OCI-LY3 (cell line): ENCODE measurements at regions not wholly inside any gene's neighbourhood (a gene's known extent, or its start where the extent isn't known, plus 50 kb on each side); places are given as distances from the start of the nearest gene placed in this dataset.

Source experiments
- H2AFZ ChIP-seq: fragments of 200-600, 300-600 bp; shearing (Covaris generic); 2 replicates; pipeline ENCODE4 v1.6.0; 2014; ENCODE audit warnings: antibody characterized with exemption, low read depth, low read length
- H3K27ac ChIP-seq: fragments of 200-600, 300-600 bp; sonication (generic); 2 replicates; pipeline ENCODE4 v1.5.1; 2014; ENCODE audit warnings: mild to moderate bottlenecking, low read length, moderate library complexity, mixed read lengths
- H3K27me3 ChIP-seq: fragments of 200-600, 300-600 bp; sonication (generic); 2 replicates; pipeline ENCODE4 v1.6.1; 2014; ENCODE audit warnings: low read depth, low read length, mixed read lengths
- H3K36me3 ChIP-seq: fragments of 200-600, 300-600 bp; sonication (generic); replicated peaks from 2 replicates; pipeline ENCODE3; 2014; ENCODE audit warnings: low read depth, low read length, mixed read lengths
- H3K4me1 ChIP-seq: fragments of 300-600, 200-600 bp; sonication (generic); 2 replicates; pipeline ENCODE4 v1.6.1; 2014; ENCODE audit warnings: low read length, mixed read lengths
- H3K4me2 ChIP-seq: fragments of 200-600, 300-600 bp; sonication (generic); 2 replicates; pipeline ENCODE4 v1.6.1; 2014; ENCODE audit warnings: low read length, mixed read lengths
- H3K4me3 ChIP-seq: fragments of 300-600, 200-600 bp; sonication (generic); 2 replicates; pipeline ENCODE4 v1.5.1; 2014; ENCODE audit warnings: antibody characterized with exemption, mild to moderate bottlenecking, low read length, moderate library complexity
- H3K79me2 ChIP-seq: fragments of 300-600, 200-600 bp; shearing (Covaris generic); 2 replicates; pipeline ENCODE4 v1.6.1; 2014; ENCODE audit warnings: mild to moderate bottlenecking, low read length, mixed read lengths
- H3K9ac ChIP-seq: fragments of 300-600, 200-600 bp; shearing (Covaris generic); 2 replicates; pipeline ENCODE4 v1.6.0; 2014; ENCODE audit warnings: mild to moderate bottlenecking, low read length, moderate library complexity
- H3K9me3 ChIP-seq: fragments of 200-600, 300-600 bp; shearing (Covaris generic); 2 replicates; pipeline ENCODE4 v1.6.1; 2014; ENCODE audit warnings: low read length, mixed read lengths; ENCODE audit not compliant: insufficient read depth
- H4K20me1 ChIP-seq: fragments of 200-600, 300-600 bp; sonication (generic); 2 replicates; pipeline ENCODE4 v1.6.1; 2016; ENCODE audit warnings: low read length, mixed read lengths; ENCODE audit not compliant: insufficient read depth
- EZH2phosphoT487 ChIP-seq: fragments of 200-600 bp; shearing (Covaris generic); IDR thresholded peaks from 2 replicates; pipeline ENCODE4 v1.6.1; 2018; ENCODE audit warnings: antibody characterized with exemption, mixed run types, low read depth
- TF ChIP-seq, protein P1 (sequence below): fragments of 200-600, 300-600 bp; sonication (generic); IDR thresholded peaks from 2 replicates; pipeline ENCODE4 v1.5.1; 2014; ENCODE audit warnings: antibody characterized with exemption, low read length, low read depth

DNA sequence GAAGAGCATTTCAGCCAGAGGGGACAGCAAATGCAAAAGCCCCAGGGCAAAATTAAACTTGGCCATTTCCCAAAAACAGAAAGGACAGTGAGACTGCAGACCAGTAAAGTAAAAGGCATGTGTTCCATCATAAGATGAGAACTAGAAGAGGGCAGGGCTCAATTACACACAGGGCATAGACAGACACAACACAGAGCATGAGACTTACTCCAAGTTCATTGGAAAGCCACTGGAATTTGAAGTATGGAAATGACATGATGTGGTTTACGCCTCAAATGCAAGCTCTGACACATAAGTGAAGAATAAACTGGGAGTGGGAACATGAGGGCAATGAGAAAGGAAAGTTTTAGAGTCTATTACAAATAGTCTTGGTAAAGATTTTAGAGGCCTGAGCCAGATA, 446.6 kb upstream of the GRIA1 start:
- H3K79me2 ChIP-seq, result no peaks in the 10 kb centered on the region
- TF ChIP-seq, protein P1, sequence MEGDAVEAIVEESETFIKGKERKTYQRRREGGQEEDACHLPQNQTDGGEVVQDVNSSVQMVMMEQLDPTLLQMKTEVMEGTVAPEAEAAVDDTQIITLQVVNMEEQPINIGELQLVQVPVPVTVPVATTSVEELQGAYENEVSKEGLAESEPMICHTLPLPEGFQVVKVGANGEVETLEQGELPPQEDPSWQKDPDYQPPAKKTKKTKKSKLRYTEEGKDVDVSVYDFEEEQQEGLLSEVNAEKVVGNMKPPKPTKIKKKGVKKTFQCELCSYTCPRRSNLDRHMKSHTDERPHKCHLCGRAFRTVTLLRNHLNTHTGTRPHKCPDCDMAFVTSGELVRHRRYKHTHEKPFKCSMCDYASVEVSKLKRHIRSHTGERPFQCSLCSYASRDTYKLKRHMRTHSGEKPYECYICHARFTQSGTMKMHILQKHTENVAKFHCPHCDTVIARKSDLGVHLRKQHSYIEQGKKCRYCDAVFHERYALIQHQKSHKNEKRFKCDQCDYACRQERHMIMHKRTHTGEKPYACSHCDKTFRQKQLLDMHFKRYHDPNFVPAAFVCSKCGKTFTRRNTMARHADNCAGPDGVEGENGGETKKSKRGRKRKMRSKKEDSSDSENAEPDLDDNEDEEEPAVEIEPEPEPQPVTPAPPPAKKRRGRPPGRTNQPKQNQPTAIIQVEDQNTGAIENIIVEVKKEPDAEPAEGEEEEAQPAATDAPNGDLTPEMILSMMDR, result no peak
- TF ChIP-seq EZH2phosphoT487, result no peak
- no peaks in the 10 kb centered on the region for H3K9me3 ChIP-seq
- H3K4me2 ChIP-seq, result no peak overlapping the region
- H2AFZ ChIP-seq, result no peak overlapping the region
- H3K4me1 ChIP-seq, result no peaks in the 10 kb centered on the region
- no peaks in the 10 kb centered on the region for H4K20me1 ChIP-seq
- no peak overlapping the region for H3K4me3 ChIP-seq
- H3K9ac ChIP-seq, result no peak overlapping the region
- H3K27me3 ChIP-seq, result no peaks in the 10 kb centered on the region
- H3K36me3 ChIP-seq, result no peaks in the 10 kb centered on the region
- no peak overlapping the region for H3K27ac ChIP-seq

- Histone ChIP-seq H2AFZ (no peak overlapping the region), H3K9me3 (no peaks in the 10 kb centered on the region), H4K20me1 (no peaks in the 10 kb centered on the region), H3K27ac (no peak overlapping the region), H3K9ac (no peak overlapping the region), H3K4me3 (no peak overlapping the region), H3K36me3 (no peaks in the 10 kb centered on the region), H3K79me2 (no peaks in the 10 kb centered on the region), H3K4me1 (no peaks in the 10 kb centered on the region), H3K27me3 (no peaks in the 10 kb centered on the region), H3K4me2 (no peak overlapping the region)
- TF ChIP-seq, protein P1, result no peak
- TF ChIP-seq EZH2phosphoT487, result no peak
Observed at GRCh38 chr5:153050496-153051179, 439.8 kb upstream of the GRIA1 start.

DNA sequence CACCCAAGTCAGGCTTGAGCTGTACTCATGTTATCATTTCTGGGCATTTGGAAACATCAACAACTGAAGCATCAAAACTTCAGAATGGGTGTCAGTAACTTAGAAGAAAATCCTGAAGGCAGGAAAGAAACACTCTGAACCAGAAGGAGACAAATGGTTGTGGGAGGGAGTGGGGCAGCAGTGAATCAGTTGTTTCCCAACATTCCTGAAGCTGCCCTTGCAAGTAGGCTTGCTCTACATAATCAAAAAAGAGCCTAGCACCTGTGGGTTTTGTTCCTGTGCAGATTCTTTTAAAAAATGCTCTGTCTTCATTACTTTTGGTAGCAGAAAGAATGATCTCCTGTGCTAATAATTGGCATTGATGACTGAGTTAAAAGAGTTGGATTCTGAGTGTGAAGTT, 424.2 kb upstream of the GRIA1 start:
- no peaks in the 10 kb centered on the region for H3K36me3 ChIP-seq
- no peaks in the 10 kb centered on the region for H3K9me3 ChIP-seq
- no peak overlapping the region for H3K4me2 ChIP-seq
- no peak overlapping the region for H3K27ac ChIP-seq
- no peaks in the 10 kb centered on the region for H4K20me1 ChIP-seq
- no peaks in the 10 kb centered on the region for H3K27me3 ChIP-seq
- H3K4me1 ChIP-seq, result no peaks in the 10 kb centered on the region
- H3K4me3 ChIP-seq, result no peak overlapping the region
- H2AFZ ChIP-seq, result no peak overlapping the region
- no peak overlapping the region for H3K9ac ChIP-seq
- TF ChIP-seq EZH2phosphoT487, result no peak
- no peaks in the 10 kb centered on the region for H3K79me2 ChIP-seq

DNA sequence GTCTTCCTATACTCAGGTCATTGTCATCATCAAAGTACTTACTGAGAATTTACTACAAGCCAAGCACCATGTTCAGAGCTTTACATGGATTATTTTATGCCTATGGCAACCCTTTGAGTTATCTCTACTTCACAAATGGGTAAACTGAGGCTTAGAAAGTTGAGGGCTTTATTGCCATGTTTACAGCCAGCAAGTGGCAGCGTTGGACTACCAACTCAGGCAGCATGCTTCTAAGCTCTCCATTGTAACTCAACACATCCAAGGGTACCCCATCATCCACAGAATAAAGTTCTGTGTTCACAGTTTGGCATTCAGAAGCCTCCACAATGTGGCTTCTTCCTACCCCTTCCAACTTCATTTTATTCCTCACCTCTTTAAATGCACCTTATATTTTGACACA, 422.6 kb upstream of the GRIA1 start:
- Histone ChIP-seq H4K20me1 (no peaks in the 10 kb centered on the region), H3K9me3 (no peaks in the 10 kb centered on the region), H3K79me2 (no peaks in the 10 kb centered on the region), H2AFZ (no peak overlapping the region), H3K27ac (no peak overlapping the region), H3K27me3 (no peaks in the 10 kb centered on the region), H3K4me1 (no peaks in the 10 kb centered on the region), H3K36me3 (no peaks in the 10 kb centered on the region), H3K9ac (no peak overlapping the region), H3K4me3 (no peak overlapping the region), H3K4me2 (no peak overlapping the region)
- TF ChIP-seq EZH2phosphoT487, result no peak
- TF ChIP-seq, protein P1, result no peak
